Epithelial cell of proximal tubule (primary cell): ENCODE measurements at regions not wholly inside any gene's neighbourhood (a gene's known extent, or its start where the extent isn't known, plus 50 kb on each side); places are given as distances from the start of the nearest gene placed in this dataset.

Experiments used
- DNase-seq: peaks from one replicate; pipeline ENCODE4 v3.0.0-alpha.2; 2011; ENCODE audit warnings: low read depth
- H3K4me3 ChIP-seq: 2 replicates; pipeline ENCODE4 v1.5.1; 2011; ENCODE audit warnings: low read depth, mild to moderate bottlenecking, low read length
- CTCF ChIP-seq: conservative IDR thresholded peaks from 2 replicates; pipeline ENCODE4 v1.5.1; 2012; ENCODE audit warnings: low read depth, mild to moderate bottlenecking, low read length

GRCh38 chr2:237180987-237181386 is 95.3 kb downstream of the COPS8 start:
- DNase-seq: no peak
- no peak for TF ChIP-seq CTCF
- H3K4me3 ChIP-seq: no peak overlapping the region

- TF ChIP-seq CTCF: no peak
- H3K4me3 ChIP-seq: no peak overlapping the region
- peak; percentile 47 for DNase-seq
Measured at GRCh38 chr2:237181844-237182243, 96.2 kb downstream of the COPS8 start.

- no peak for TF ChIP-seq CTCF
- H3K4me3 ChIP-seq: no peak overlapping the region
- no peak for DNase-seq
Measured at GRCh38 chr2:237182422-237183123, 96.9 kb downstream of the COPS8 start.

GRCh38 chr2:237184192-237184918 is 98.7 kb downstream of the COPS8 start:
- H3K4me3 ChIP-seq: no peak overlapping the region
- DNase-seq: no peak
- TF ChIP-seq CTCF: no peak

- DNase-seq: no peak
- no peak for TF ChIP-seq CTCF
- H3K4me3 ChIP-seq: no peak overlapping the region
Measured at GRCh38 chr2:237184919-237185552, 99.3 kb downstream of the COPS8 start.

- H3K4me3 ChIP-seq: no peak overlapping the region
- DNase-seq: no peak
- no peak for TF ChIP-seq CTCF
Measured at GRCh38 chr2:237185553-237185925, 99.8 kb downstream of the COPS8 start.
